ENCODE measurements at regions not wholly inside any gene's neighbourhood (a gene's known extent, or its start where the extent isn't known, plus 50 kb on each side); places are given as distances from the start of the nearest gene placed in this dataset.

DNA sequence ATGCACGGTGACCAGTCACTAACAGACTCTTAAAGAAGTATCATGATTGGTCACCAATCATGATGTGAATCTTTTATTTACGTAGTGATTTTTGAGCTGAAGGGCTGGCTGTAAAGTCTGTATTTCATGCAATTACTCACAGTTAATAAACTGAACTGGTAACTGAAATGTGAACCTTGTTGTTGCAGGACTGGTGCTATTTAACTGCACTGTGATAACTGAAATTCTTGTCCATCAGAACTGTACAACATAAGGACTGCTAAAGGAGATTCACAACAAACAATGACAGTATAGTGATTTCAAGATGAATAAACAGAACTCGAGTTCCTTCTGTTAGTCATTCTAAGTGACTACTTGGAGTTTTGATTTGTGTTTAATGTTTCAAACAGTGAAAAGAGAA, 316.6 kb downstream of the TPBG start:
- no peak for DNase-seq

DNA sequence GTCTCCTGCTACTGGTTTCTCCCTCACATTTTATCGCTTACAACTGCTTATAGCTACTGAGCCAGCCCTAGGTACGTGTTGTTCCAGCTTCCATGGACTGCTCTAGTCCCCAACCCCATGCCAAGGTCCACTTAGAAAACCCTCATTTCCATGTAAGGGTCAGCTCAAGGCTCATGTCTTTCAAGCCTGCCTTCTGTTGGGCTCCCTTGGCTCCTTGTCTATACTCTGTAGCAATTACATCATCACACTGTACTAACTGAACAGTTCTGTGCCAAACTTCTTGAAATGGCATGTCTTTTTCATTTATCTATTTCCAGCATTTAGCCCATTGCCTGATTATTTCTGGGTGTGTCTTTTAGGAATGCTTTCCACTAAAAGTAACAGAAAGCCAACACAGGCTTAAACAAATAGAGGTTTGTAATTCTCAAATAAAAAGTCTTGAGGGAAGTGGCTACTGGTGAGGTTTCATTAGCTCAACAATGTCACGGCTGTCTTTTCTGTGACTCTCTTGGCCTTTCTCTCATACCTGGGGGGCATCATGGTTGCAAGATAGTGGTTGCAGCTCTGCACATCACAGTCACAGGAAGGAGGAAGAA, 317.6 kb downstream of the TPBG start:
- DNase-seq, result no peak

DNA sequence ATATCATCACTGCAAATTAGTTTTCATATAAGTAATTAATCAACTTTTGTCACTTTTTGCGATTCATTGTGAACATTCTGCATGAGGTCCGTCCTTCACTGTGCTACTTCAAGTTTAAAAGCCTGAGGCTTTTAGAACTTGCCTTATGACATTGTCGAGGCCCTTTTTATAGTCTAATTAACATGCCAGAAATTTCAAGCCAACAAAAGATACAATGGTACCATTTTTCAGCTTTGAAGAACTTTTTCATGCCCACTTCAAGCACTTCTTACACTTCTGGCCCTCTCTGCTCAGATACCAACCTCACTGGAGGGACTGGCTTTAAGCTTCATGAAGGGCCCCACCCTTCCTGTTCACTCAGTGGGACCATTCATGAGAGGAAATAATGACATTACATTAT, 323.1 kb downstream of the TPBG start:
- no peak for DNase-seq

DNA sequence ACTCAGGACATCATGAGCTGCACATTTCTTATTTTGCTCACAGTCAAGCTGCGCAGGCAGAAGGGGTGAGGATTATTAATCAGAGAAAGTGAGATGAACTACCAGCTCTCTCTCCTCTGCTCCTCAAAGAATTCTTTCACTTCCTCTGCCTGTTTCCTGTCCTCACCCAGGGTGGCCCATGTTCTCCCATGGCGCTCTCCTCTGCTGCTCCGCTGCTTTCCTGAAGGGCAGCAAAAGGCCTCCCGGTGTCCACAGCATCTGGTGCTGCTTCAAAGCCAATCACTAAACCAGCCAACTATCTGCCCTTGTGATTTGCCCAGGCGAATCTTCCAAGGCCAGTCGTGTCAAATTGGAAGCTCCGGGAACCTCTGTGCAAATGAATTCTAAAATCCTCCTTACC, 324.2 kb downstream of the TPBG start:
- no peak for DNase-seq

DNA sequence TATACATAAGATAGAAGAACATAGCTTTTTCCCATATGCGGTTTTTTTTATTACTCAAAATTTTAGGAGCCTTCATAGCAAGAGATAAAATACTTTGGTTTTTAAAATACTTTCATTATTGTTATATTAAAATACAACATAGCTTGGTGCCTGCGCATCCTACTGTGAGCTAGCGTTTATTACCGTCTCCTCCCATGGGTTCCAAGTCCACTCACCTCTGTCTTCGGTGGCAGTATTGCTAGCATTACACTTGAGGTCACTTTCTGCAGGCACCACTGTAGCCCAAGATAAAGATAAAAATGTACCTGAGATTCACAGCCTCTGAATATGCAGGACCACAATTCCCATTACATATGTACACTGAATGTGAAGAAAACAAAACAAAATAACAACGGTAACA, 326.7 kb downstream of the TPBG start:
- DNase-seq, result no peak

DNA sequence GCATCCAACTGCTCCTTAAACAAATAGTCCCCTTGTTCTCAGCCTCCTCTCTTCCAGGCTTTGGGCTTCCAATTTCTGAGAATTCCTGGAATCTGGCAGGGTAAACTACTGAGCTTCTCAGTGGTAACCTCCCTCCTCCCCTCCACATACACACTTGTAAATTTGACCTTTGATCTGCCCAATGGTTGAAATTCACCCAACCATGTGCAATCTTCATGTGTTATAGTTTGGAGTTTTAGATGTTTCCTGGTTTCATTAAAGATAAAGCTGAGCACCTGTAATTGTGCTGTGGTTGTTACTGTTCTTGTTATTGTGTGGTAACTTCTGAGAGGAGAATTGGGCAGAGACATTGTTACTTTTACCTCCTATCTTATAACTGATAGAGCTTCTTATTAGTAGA, 328.4 kb downstream of the TPBG start:
- DNase-seq, result no peak

DNA sequence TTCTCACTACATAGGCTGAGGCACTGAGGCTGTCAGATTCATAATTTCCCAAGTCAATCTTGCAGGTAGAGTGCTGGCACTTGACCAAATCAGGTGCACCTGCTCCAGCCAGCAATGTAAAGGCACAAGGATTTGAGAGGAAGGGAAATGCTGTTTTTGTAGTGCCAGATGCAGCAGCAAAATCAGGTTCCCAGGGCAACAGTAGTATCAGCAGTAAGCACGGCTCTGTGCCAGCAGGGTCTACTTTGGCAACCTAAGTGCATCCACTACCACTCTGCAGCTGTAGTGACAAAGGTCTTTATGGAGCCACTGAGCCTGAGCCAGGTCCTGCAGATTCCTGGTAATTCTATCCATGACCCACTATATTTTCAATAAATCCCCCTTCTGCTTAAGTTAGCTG, 329.5 kb downstream of the TPBG start:
- peak; percentile 97 for DNase-seq

DNA sequence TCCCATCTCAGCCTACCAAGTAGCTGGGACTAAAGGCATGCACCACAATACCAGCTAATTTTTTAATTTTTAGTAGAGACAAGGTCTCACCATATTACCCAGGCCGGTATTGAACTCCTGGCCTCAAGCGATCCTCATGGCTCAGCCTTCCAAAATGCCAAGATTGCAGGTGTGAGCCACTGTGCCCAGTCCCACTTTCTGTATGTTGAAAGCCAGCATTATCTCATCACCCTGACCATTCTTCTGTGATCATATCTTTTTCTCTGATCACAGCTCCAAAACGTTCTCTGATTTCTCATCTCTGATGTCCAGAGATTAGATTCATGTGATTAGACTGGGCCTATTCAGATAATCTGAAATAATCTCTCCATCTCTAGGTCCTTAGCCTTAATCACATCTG, 337.7 kb downstream of the TPBG start:
- no peak for DNase-seq

DNA sequence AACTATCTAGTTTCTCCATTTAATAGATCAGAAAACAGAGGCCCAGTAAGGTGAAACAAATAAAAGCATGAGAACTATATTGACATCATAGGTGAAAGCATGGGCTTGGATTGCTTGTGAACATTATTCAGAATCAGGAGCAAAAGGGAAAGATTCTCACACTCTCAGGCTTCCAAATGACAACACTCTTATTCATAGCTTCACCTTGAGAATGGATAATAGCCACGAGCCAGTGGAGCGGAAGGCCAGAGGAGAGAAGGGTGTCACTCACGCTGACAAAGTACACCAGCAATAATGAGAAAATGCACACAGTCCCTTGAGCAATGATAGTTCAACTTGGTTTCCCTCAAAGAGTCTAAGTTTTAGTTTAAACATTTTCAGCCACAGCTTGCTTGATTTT, 339.0 kb downstream of the TPBG start:
- no peak for DNase-seq

DNA sequence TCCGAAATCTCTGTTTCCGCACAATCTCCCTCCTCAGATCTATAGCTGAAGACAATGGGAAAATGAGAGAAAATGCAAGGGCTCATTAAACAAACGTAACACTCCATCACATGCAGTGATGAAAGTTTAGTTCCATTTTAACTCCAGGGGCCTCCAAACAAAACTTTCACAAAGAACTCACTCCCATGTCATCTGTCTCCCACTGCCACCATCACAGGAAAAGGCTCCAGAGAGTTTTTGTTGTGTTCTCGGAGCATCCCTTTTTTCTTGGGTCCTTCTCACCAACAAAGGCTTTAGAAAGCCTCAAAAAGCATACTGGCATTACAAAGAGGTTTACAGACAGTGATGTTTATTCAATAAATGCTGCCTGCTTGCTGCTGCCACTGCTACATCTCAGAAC, 339.6 kb downstream of the TPBG start:
- no peak for DNase-seq

DNA sequence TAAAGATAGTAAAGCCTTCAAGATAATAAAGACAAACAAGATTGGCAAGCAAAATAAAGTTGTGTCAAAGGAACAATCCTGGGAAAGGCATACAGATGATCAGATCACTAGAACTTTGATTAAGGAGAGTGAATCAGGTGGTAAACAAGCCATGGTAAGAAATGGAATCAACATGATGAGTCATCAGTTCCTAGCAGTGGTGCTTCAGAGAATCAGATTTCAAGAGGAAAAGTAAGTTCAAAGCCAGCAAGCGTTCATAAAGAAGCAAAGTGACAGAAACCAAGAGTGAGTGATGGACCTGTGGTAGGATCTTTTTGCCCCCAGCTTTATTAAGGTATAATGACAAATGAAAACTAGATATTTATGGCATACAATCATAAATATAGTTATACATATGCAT, 340.4 kb downstream of the TPBG start:
- DNase-seq, result no peak

DNA sequence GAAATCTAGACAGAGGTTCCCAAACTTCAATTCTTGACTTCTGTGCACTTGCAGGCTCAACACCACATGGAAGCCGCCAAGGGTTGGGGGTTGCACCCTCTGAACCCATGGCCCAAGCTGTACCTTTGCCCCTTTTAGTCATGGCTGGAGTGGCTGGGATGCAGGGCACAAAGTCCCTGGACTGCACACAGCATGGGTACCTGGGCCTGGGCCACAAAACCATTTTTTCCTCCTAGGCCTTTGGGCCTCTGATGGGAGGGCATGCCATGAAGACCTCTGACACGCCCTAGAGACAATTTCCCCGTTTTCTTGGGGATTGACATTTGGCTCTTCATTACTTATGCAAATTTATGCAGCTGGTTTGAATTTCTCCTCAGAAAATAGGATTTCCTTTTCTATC, 342.0 kb downstream of the TPBG start:
- DNase-seq, result no peak

DNA sequence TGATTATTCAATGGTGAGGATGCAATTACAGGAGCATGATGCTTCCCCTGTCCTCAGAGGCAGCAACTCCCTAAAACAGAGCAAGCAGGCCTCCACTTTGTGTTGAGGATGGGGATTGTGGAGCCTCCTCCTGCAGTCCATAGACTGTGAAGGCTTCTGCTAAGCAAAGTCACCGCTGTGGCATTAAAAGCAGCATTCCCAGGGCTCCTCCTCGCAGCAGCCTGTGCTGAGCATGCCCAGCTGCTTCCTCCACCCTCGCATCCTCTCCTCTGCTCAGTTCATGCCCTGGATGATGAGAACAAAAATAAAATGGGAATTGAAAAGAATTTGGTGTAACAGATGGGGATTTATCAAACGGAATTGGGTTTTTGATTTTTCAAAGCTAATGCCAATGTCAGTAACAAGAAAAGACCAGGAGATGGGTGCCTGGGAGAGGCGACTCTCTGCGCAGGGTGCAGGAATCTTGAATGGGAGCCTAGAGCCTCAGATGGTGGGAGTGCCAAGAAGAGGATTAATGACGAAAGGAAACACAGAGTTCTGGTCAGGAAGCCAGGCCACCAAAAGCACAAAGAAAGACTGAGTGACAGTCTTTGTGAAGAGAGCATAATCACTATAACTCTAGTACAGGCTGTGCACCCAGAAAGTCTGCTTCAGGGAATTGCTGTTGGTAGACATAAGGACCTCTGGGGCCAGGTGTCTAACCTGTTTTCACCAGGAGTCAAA, 347.6 kb downstream of the TPBG start:
- DNase-seq, result no peak

DNA sequence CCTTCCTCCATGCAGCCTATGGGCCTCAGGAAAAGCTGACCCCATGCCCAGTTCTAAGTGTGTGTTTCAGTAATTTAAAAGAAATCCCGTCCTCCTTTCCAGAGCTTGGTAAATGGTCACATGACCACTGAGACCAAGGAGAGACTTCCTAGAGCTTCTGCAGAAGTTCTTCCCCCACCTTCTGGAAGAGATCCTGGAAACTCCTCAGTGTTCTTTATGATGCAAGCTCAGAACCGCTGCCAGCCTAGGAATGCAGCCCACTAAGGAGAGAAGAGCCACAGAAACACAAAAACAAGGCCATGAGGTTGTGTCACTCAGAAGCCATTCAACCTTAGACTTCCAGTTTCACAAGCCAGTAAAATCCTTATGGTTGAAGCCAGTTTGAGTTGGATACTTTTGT, 348.4 kb downstream of the TPBG start:
- DNase-seq, result no peak

DNA sequence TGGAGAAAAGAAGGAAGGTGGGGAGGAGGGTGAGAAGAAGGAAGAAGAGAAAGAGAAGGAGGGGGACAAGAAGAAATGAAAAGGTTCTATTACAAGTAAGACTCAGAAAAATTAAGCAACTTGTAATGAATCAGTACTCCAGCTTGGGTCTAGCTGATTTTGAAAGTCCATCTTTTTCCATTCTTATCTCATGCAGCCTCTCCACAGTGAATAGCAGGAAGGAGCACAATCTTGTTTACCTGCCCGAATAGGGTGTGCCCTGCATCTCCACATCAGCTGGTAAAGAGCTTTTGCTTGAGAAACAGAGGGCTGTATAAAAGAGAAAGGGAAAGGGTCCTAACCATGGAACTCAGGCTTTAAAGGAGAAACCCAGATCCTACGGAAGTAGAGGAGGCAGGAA, 348.8 kb downstream of the TPBG start:
- DNase-seq, result no peak

DNA sequence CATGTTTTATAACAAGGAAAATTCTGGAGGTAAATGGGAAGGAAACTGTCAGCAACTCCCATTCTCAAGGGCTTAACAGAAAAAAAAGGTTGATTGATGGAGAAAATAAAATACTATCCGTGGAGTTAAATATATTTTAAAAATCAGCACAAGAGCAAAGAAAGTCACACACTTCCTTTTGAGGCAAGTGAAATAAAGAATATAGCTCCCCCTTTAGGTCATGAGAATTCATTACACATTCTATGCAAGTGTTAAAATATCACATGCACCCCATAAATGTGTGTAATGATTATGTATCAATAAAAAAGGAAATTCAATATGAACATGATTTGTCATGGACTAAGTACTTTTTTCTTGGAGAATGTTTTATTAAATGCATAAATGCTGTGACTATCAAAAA, 349.2 kb downstream of the TPBG start:
- no peak for DNase-seq

DNA sequence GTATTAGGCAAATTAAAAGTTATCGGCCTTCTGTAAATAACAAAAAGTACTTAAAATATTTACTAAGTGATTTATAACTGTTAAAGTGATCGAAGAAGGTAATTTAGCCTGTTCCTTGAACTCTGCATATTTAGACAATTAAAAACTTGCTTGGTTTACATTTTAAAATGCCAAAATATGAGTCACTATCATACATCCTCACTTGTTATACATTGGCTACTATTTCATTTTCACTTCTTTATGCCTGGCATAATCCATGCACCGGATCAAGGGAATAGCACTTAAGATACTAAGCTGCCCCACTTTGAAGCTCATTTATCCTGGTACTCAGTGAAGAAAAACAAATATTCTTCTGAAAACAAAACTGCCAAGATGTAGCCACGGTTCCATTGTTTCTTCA, 344.6 kb downstream of the UBE3D start:
- DNase-seq, result no peak

DNA sequence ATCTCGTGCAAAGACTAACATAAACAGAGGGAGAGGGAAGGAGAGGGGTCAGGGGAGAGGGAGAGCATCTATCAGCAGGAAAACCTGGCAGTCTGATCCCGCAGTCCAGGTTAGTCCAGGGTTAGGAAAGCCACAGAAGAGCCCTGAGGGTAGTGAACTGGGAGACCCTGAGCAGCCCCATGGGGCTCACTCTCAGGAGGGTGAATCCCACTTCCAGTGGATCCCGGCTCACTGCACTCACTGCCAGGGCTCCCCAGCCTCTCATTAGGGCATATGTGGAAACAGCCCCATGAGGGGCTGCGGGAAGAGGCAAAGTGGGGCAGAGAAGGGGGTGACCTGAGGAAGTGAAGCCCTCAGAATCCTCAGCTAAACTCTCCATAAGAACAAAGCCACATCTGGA, 329.9 kb downstream of the UBE3D start:
- DNase-seq, result no peak

DNA sequence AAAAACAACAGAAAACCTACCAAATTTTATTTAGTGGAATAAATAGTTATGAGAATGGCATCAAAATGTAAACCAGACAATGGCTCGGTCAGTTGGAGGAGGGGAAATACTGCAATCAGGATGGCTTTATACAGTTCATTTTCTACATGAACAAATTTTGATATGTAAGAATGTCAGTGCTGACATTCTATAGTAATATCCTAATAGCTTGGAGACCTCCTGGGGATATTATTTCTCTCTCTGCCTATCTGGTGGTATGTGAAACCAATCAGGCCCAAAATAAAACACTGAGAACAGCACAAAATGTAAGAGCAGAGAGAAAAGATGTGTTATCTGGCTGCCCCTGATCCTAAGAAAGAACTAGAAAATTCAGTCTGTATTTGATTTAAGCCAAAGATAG, 327.7 kb downstream of the UBE3D start:
- no peak for DNase-seq

DNA sequence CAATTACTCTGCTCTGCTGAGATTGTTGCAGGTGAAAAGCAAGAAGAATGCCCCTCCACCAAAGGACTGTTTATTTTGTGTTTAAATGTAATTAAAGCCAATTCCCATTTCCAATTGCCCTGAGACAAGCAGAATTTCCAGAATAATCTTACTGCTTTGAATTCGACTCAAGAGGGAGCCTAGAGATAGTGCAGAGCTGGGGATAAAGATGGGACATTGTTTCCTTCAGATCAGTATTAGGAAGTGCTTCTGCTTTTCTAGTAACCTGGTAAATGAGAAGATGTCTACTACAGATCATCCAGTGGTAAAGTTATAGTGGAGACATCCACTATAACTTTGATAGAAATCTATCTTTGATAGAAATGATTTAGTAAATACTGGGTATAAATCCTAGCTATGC, 326.9 kb downstream of the UBE3D start:
- DNase-seq, result no peak

DNA sequence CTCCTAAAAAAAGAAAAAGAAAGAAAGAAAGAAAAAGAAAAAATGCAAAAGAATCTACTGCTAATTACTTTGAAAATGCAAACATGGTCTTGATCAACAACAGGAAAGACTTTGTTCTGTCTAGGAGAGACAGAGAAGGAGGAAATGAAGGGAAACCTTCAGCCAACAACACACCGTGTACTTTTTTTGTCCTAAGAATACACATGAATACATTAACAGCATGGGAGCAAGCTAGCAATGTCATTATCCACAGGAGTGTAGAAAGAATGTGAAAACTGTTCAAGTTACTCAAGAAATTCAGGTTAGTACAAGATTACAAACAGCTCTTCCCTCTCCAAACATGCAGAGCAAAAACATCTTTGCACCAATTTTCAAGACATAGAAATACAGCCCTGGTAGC, 326.3 kb downstream of the UBE3D start:
- DNase-seq, result no peak

DNA sequence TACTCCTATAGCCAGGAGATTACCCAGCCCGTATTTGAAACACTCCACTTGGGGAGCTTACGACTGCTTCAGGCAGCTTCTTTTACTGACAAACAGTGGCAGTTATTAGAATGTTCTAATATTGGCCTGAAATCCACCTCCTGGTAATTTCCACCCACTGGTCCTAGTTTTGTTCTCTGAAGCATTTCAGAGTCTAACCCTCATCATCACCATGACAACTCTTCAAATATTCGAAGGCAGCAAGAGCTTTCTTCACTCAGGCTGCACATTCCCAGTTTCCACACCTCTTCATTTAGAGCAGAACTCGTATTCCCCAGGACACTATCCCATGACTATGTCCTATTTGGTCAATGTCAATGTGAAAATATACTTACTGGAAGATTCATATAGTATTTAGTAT, 325.6 kb downstream of the UBE3D start:
- no peak for DNase-seq

DNA sequence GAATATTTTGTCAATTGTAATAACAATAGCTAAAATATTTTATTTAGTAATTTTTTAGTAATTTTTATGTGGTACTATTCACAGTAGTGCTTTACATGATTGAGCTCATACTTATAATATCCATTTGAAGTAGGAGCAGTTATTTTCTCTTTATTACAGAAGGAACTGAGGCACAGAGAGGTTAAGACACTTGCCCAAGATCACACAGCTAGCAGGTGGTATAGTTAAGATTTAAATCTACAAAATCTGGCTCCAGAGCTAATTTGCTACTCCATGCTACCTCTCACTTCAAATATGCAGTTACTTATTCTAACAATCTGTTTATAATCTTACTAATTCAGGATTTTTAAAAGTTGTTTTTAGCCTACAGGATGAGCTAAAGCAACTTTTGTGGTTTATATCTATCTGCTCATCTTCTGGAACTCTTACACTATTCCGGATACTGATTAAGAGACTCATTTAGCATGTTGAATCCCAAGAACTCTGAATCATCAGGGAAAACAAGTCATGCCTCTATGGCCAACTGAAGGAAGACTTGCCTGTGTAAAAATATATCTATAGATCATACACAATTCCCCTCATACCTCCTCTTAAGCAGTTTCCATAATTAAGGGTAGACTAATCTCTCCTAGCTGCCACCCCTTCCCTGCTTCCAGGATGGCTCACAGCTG, 324.2 kb downstream of the UBE3D start:
- no peak for DNase-seq

DNA sequence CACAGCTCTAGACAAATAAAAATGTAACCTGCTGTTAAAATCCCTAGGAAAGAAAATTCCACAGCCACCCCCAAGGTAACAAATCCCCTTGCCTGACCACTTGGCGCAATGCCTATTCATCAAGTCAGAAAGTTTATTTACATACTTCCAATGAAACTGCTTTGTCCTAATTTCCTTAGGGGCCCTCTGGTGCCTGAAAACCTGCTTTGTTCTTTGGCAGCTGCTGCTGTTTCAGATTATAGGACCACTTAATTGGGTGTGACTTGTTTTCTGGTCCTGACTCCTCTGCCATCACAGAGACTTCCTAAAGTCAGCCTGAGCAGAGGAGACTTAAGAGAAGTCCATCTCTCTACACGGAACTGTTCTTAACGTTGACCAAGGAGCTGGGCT, 323.6 kb downstream of the UBE3D start:
- peak; percentile 26 for DNase-seq
